ENCODE measurements at regions not wholly inside any gene's neighbourhood (a gene's known extent, or its start where the extent isn't known, plus 50 kb on each side); places are given as distances from the start of the nearest gene placed in this dataset.

DNA sequence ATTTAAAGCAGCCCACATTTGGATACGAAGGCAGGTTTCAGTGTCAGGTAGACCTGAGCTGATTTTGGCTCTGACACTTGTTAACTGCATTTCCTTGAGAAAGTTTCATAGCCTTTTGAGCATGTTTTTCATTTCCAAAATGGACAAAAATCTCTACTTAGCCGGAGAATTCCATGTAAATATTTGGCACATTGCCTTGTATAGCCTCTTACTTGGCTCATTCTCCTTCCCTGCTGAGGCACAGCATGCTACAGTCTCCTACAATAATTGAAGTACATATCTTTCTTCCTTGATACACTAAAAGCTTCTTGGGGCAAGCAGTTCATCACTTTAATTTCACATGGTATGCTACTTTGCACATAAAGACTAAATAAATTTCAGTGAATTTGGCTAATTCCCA, 772.2 kb upstream of the CHAC2 start:
- TF ChIP-seq POLR2AphosphoS5 (IDR thresholded peaks at IDR 0.05; ENCODE audit: low read depth, low read length) (no peak), TAF1 (IDR thresholded peaks at IDR 0.05; ENCODE audit: borderline replicate concordance, insufficient read depth, low read length) (no peak)
- TF ChIP-seq, protein P1, sequence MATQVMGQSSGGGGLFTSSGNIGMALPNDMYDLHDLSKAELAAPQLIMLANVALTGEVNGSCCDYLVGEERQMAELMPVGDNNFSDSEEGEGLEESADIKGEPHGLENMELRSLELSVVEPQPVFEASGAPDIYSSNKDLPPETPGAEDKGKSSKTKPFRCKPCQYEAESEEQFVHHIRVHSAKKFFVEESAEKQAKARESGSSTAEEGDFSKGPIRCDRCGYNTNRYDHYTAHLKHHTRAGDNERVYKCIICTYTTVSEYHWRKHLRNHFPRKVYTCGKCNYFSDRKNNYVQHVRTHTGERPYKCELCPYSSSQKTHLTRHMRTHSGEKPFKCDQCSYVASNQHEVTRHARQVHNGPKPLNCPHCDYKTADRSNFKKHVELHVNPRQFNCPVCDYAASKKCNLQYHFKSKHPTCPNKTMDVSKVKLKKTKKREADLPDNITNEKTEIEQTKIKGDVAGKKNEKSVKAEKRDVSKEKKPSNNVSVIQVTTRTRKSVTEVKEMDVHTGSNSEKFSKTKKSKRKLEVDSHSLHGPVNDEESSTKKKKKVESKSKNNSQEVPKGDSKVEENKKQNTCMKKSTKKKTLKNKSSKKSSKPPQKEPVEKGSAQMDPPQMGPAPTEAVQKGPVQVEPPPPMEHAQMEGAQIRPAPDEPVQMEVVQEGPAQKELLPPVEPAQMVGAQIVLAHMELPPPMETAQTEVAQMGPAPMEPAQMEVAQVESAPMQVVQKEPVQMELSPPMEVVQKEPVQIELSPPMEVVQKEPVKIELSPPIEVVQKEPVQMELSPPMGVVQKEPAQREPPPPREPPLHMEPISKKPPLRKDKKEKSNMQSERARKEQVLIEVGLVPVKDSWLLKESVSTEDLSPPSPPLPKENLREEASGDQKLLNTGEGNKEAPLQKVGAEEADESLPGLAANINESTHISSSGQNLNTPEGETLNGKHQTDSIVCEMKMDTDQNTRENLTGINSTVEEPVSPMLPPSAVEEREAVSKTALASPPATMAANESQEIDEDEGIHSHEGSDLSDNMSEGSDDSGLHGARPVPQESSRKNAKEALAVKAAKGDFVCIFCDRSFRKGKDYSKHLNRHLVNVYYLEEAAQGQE (IDR thresholded peaks at IDR 0.05; ENCODE audit: insufficient read depth in 1 of 2, low read depth in 2 of 2, low read length in 2 of 2), result no peak

Data from PFSK-1 (cell line).